ENCODE measurements at regions not wholly inside any gene's neighbourhood (a gene's known extent, or its start where the extent isn't known, plus 50 kb on each side); places are given as distances from the start of the nearest gene placed in this dataset.

DNA sequence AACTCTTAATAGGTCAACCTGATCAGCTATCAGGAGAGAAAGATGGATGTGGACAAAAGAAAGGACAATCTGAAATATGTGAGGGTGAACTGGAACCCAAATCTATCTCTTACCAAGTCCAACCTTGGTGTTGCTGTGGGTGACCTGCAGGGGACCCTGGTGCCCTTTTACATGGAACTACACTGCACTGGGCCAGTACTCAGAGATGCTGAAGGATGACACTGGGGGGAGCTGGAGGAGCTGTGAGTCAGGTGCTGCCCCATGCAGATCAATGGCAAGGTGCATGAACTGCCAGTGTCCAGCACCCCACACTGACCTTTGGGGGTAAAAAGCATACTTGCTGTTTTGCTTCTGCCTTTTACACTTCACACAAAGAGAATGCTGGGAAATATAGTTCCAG is 55.6 kb upstream of the TBC1D5 start:
- Histone ChIP-seq H3K4me3 (ENCODE audit: extremely low read depth in 1 of 4, insufficient read depth in 2 of 4, low read depth in 3 of 4, low read length in 4 of 4) (no peak overlapping the region), H3K27me3 (replicated peaks in 1 of 4; ENCODE audit: control insufficient read depth in 3 of 4, extremely low read depth in 1 of 4, insufficient read depth in 3 of 4, low read length in 3 of 4) (no peaks in the 10 kb centered on the region), H2BK15ac (ENCODE audit: low read length) (no peak overlapping the region), H3K79me2 (ENCODE audit: control insufficient read depth in 1 of 2, insufficient read depth in 2 of 2, low read length in 2 of 2) (no peaks in the 10 kb centered on the region), H3K27ac (ENCODE audit: low read depth, low read length) (no peak overlapping the region), H4K91ac (replicated peaks; ENCODE audit: insufficient read length, low read length) (no peak overlapping the region), H3K14ac (ENCODE audit: insufficient read length) (no peak overlapping the region), H2BK120ac (replicated peaks; ENCODE audit: low read depth, low read length) (no peak overlapping the region), H3K36me3 (ENCODE audit: control insufficient read depth in 2 of 4, insufficient read depth in 4 of 4, low read length in 3 of 4) (no peaks in the 10 kb centered on the region), H2AK5ac (ENCODE audit: low read depth, low read length) (no peak overlapping the region), H3K9ac (replicated peaks in 1 of 4; ENCODE audit: extremely low read depth in 1 of 4, low read depth in 3 of 4, low read length in 3 of 4) (no peak overlapping the region), H3K23ac (ENCODE audit: insufficient read length) (no peak overlapping the region), H3K18ac (ENCODE audit: extremely low read depth, low read length) (no peak overlapping the region), H3K56ac (replicated peaks; ENCODE audit: insufficient read length, low read depth, low read length) (no peak overlapping the region), H3K4me2 (ENCODE audit: insufficient read depth in 1 of 2, low read depth in 2 of 2, low read length in 2 of 2) (no peak overlapping the region), H2BK5ac (ENCODE audit: low read depth, low read length) (no peak overlapping the region), H3K4ac (replicated peaks; ENCODE audit: insufficient read length, low read depth, low read length) (no peak overlapping the region), H4K8ac (ENCODE audit: extremely low read depth, insufficient read depth, low read length) (no peak overlapping the region), H2AFZ (ENCODE audit: low read length) (no peak overlapping the region), H4K5ac (ENCODE audit: insufficient read length, low read depth, low read length) (no peak overlapping the region), H2BK12ac (ENCODE audit: low read depth, low read length) (no peak overlapping the region), H4K20me1 (replicated peaks in 1 of 2; ENCODE audit: control insufficient read depth in 1 of 2, insufficient read depth in 2 of 2, low read length in 2 of 2) (no peaks in the 10 kb centered on the region), H3K79me1 (ENCODE audit: low read depth, low read length) (no peaks in the 10 kb centered on the region), H2BK20ac (ENCODE audit: low read length) (no peak overlapping the region), H3K23me2 (ENCODE audit: low read depth, low read length) (no peaks in the 10 kb centered on the region), H3K4me1 (replicated peaks in 1 of 4; ENCODE audit: control insufficient read depth in 3 of 4, insufficient read depth in 4 of 4, low read length in 3 of 4) (no peaks in the 10 kb centered on the region), H3K9me3 (ENCODE audit: insufficient read depth in 2 of 2, low read depth in 1 of 2, low read length in 1 of 2) (no peaks in the 10 kb centered on the region)
- CTCF ChIA-PET (ENCODE audit: partially characterized antibody), result interaction anchor here (0.6 to 4.5 kb wide), 12 partner anchors 10 to 1219 kb away, joined by 3 to 36 read pairs (median 4); no protein-coding TSS in a partner anchor
- FAIRE-seq (peak; percentile 19), DNase-seq (ENCODE audit: low read depth in 1 of 2, low spot score in 2 of 2) (peak in 1 of 2 experiments; percentile 23)
- no peak for TF ChIP-seq TCF12 (IDR thresholded peaks at IDR 0.05; ENCODE audit: low read depth, low read length)
- TF ChIP-seq SIX5 (IDR thresholded peaks at IDR 0.05; ENCODE audit: low read depth, low read length), result no peak
- TF ChIP-seq SP1 (IDR thresholded peaks at IDR 0.05; ENCODE audit: low read depth, low read length), result no peak
- TF ChIP-seq TAF7 (optimal IDR thresholded peaks at IDR 0.05; ENCODE audit: borderline replicate concordance, low read depth, low read length), result no peak
- TF ChIP-seq, protein P1, sequence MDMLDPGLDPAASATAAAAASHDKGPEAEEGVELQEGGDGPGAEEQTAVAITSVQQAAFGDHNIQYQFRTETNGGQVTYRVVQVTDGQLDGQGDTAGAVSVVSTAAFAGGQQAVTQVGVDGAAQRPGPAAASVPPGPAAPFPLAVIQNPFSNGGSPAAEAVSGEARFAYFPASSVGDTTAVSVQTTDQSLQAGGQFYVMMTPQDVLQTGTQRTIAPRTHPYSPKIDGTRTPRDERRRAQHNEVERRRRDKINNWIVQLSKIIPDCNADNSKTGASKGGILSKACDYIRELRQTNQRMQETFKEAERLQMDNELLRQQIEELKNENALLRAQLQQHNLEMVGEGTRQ (IDR thresholded peaks at IDR 0.05; ENCODE audit: low read length), result no peak
- TF ChIP-seq RAD21 (IDR thresholded peaks at IDR 0.05 in 1 of 2, conservative IDR thresholded peaks at IDR 0.05 in 1 of 2; ENCODE audit: low read depth in 2 of 2, low read length in 2 of 2), result peak; percentile 57 to 66
- no peak for TF ChIP-seq BACH1 (IDR thresholded peaks at IDR 0.05; ENCODE audit: low read length)
- TF ChIP-seq, protein P2, sequence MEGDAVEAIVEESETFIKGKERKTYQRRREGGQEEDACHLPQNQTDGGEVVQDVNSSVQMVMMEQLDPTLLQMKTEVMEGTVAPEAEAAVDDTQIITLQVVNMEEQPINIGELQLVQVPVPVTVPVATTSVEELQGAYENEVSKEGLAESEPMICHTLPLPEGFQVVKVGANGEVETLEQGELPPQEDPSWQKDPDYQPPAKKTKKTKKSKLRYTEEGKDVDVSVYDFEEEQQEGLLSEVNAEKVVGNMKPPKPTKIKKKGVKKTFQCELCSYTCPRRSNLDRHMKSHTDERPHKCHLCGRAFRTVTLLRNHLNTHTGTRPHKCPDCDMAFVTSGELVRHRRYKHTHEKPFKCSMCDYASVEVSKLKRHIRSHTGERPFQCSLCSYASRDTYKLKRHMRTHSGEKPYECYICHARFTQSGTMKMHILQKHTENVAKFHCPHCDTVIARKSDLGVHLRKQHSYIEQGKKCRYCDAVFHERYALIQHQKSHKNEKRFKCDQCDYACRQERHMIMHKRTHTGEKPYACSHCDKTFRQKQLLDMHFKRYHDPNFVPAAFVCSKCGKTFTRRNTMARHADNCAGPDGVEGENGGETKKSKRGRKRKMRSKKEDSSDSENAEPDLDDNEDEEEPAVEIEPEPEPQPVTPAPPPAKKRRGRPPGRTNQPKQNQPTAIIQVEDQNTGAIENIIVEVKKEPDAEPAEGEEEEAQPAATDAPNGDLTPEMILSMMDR (IDR thresholded peaks at IDR 0.05; ENCODE audit: control extremely low read depth in 1 of 3, insufficient read depth in 1 of 3, low read depth in 1 of 3, low read length in 3 of 3), result peak; percentile 53 to 89 (median 54)
- POLR2A ChIA-PET (ENCODE audit: partially characterized antibody), result no interaction called here

All from H1 (cell line).